RWPE2 (cell line): ENCODE measurements at regions not wholly inside any gene's neighbourhood (a gene's known extent, or its start where the extent isn't known, plus 50 kb on each side); places are given as distances from the start of the nearest gene placed in this dataset.

Experiments used
- ATAC-seq: fragments of 200-7000 bp; cut with Tn5 transposase; 3 replicates; pipeline ENCODE4 v1.9.1; 2021; ENCODE audit warnings: low read depth
- DNase-seq: peaks from one replicate; pipeline ENCODE4 v3.0.0-alpha.2; 2020; ENCODE audit warnings: low spot score
- H3K27ac ChIP-seq: fragments of 450-650 bp; 2 replicates; pipeline ENCODE4 v1.5.1; 2017; ENCODE audit warnings: mild to moderate bottlenecking; ENCODE audit not compliant: poor library complexity, severe bottlenecking
- H3K27me3 ChIP-seq: fragments of 250-450 bp; sonication (Bioruptor Pico); 2 replicates; pipeline ENCODE4 v1.5.1; 2021; ENCODE audit warnings: mild to moderate bottlenecking, moderate library complexity; ENCODE audit not compliant: insufficient read depth, poor library complexity, severe bottlenecking
- H3K36me3 ChIP-seq: fragments of 250-450 bp; sonication (Bioruptor Pico); 2 replicates; pipeline ENCODE4 v1.5.1; 2020; ENCODE audit warnings: low read depth, mild to moderate bottlenecking, moderate library complexity
- H3K4me1 ChIP-seq: fragments of 250-450 bp; sonication (Bioruptor Pico); 2 replicates; pipeline ENCODE4 v1.5.1; 2021; ENCODE audit warnings: mild to moderate bottlenecking, moderate library complexity; ENCODE audit not compliant: insufficient read depth, poor library complexity, severe bottlenecking
- H3K4me3 ChIP-seq: fragments of 250-450 bp; sonication (Bioruptor Pico); 2 replicates; pipeline ENCODE4 v1.5.1; 2021; ENCODE audit warnings: mild to moderate bottlenecking, moderate library complexity; ENCODE audit not compliant: severe bottlenecking
- H3K9me3 ChIP-seq: fragments of 250-450 bp; sonication (Bioruptor Pico); 2 replicates; pipeline ENCODE4 v1.5.1; 2021; ENCODE audit warnings: mild to moderate bottlenecking, moderate library complexity; ENCODE audit not compliant: severe bottlenecking
- TF ChIP-seq, protein P1 (sequence below): fragments of 450-650 bp; IDR thresholded peaks from one replicate; pipeline ENCODE4 v1.5.1; 2017; ENCODE audit warnings: mild to moderate bottlenecking, moderate library complexity; ENCODE audit not compliant: poor library complexity, severe bottlenecking

DNA sequence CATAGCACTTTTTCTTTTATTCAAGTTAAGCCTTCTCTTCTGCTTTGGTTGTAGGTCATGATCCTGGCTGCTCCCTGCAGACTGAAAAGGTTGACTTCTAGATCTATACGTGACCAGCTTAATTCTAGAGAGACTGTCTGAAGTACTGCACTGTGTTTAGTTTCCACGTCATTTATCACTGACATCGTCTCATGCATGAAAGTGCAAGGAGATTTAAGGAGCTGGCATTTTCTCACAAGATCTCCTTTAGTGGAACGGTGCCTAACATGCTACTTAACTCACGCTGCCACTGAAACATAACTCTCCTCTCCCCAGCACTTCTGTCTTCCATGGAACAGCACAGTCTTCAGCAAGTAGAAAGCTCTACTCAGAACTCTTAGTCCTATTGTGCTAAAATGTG is 583.0 kb upstream of the KLHL29 start:
- Histone ChIP-seq H3K27ac (no peak overlapping the region), H3K4me1 (no peaks in the 10 kb centered on the region), H3K9me3 (no peaks in the 10 kb centered on the region), H3K36me3 (no peaks in the 10 kb centered on the region), H3K27me3 (no peaks in the 10 kb centered on the region), H3K4me3 (no peak overlapping the region)
- ATAC-seq (no peak), DNase-seq (no peak)
- TF ChIP-seq, protein P1, sequence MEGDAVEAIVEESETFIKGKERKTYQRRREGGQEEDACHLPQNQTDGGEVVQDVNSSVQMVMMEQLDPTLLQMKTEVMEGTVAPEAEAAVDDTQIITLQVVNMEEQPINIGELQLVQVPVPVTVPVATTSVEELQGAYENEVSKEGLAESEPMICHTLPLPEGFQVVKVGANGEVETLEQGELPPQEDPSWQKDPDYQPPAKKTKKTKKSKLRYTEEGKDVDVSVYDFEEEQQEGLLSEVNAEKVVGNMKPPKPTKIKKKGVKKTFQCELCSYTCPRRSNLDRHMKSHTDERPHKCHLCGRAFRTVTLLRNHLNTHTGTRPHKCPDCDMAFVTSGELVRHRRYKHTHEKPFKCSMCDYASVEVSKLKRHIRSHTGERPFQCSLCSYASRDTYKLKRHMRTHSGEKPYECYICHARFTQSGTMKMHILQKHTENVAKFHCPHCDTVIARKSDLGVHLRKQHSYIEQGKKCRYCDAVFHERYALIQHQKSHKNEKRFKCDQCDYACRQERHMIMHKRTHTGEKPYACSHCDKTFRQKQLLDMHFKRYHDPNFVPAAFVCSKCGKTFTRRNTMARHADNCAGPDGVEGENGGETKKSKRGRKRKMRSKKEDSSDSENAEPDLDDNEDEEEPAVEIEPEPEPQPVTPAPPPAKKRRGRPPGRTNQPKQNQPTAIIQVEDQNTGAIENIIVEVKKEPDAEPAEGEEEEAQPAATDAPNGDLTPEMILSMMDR: no peak

DNA sequence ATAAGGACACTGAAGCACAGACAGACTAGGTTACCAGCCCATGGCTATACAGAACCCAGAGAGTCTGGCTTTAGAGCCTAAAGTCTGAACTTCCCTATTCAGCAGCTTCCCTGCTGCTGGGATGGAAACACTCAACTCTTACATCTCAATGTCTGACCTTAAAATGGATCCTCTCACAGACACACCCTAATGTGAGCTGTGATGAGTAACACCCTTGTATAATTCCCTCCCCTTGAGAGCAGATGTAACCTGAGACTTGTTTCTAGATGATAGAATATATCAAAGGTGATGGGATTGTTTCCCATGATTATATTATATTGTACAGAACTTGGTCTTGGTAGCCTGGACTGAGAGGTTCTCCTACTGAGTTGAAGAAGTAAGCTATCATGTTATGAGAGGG is 577.1 kb upstream of the KLHL29 start:
- H3K27me3 ChIP-seq: no peaks in the 10 kb centered on the region
- H3K27ac ChIP-seq: no peak overlapping the region
- H3K36me3 ChIP-seq: no peaks in the 10 kb centered on the region
- no peaks in the 10 kb centered on the region for H3K4me1 ChIP-seq
- DNase-seq (no peak), ATAC-seq (no peak)
- TF ChIP-seq, protein P1: no peak
- no peak overlapping the region for H3K4me3 ChIP-seq
- no peaks in the 10 kb centered on the region for H3K9me3 ChIP-seq

DNA sequence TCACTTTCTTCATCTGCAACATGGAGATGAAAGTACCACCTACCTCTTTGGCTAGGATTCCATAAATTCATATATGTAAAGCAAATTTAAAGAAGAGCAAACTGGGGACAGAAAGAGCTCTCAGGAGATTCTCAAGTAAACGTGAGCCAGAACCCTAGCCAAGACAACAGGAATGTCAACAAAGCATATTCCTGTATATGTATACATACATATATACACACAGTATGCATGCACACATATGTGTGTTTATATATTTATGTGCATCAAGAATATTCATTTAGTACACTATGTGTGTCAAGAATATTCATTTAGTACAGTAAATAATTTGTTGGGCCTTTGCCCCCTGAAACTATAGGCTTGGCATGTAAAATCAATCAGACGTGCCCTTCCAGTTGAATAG is 574.4 kb upstream of the KLHL29 start:
- Histone ChIP-seq H3K36me3 (no peaks in the 10 kb centered on the region), H3K4me3 (no peak overlapping the region), H3K27me3 (no peaks in the 10 kb centered on the region), H3K27ac (no peak overlapping the region), H3K9me3 (no peaks in the 10 kb centered on the region), H3K4me1 (no peaks in the 10 kb centered on the region)
- ATAC-seq (no peak), DNase-seq (no peak)
- TF ChIP-seq, protein P1: no peak

DNA sequence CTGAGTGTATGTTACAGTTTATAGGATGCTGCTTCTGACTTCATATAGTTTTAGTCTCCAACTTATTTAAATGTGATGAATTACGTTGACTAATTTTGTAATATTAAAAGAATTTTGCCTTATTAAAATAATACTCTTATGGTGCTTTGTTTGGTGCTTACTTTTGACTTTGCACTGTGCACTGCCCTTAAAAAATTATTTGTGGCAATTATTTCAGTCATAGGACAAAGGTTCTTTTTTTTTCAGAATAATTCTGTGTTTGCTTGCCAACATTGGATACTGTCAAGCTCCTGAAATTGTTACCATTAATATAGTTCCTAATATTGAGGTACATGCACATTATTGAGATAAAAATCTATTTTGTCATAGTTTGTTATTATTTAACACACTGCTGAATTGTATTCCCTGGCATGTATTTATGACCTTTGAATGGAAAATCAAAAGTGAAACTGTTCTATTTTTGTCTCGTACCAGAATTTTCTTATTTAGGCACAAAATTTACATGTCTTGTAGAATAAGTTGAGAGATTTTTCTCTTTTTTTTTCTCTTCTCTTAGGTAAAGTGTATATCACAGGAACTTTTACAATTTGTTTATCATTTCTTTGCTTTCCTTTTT is 572.8 kb upstream of the KLHL29 start:
- Histone ChIP-seq H3K36me3 (no peaks in the 10 kb centered on the region), H3K27me3 (no peaks in the 10 kb centered on the region), H3K27ac (no peak overlapping the region), H3K4me1 (no peaks in the 10 kb centered on the region), H3K4me3 (no peak overlapping the region), H3K9me3 (no peaks in the 10 kb centered on the region)
- DNase-seq: no peak
- TF ChIP-seq, protein P1: no peak
- no peak for ATAC-seq

DNA sequence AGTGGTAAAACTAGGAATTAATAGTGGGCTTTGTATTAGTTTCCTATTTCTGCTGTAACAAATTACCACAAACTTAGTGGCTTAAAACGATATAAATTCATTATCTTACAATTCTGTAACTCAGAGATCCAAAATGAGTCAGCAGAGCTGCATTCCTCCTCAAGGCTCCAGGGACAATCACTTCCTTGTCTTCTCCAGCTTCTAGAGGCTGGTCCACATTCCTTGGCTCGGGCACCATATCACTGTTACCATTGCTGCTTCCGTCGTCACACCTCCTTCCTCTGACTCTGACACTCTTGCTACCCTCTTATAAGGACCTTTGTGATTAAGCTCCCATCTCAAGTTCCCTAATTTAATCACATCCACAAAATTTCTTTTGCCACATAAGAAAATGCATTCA is 567.8 kb upstream of the KLHL29 start:
- Histone ChIP-seq H3K4me3 (no peak overlapping the region), H3K27me3 (no peaks in the 10 kb centered on the region), H3K27ac (no peak overlapping the region), H3K4me1 (no peaks in the 10 kb centered on the region), H3K9me3 (peaks cover 5% of the 10 kb centered on the region), H3K36me3 (no peaks in the 10 kb centered on the region)
- peak; percentile 56; the same call in 2 of the 3 replicates for ATAC-seq
- DNase-seq: no peak
- TF ChIP-seq, protein P1: no peak
